Gastrocnemius medialis (tissue), 4 donors: ENCODE measurements at regions not wholly inside any gene's neighbourhood (a gene's known extent, or its start where the extent isn't known, plus 50 kb on each side); places are given as distances from the start of the nearest gene placed in this dataset.

Source experiments
- ATAC-seq, 2 donors: fragments of 150-250 bp; one replicate each; pipeline ENCODE4 v1.9.1; 2016
- DNase-seq, 2 donors: peaks; one replicate each; pipeline ENCODE4 v3.0.0-alpha.2; 2019
- H3K27ac ChIP-seq, 4 donors: fragments of 200-600 bp; sonication (generic); 1 replicate in 1 of 4; 2 replicates in 3 of 4; pipeline ENCODE4 v1.5.1; 2016 to 2018; ENCODE audit warnings: mild to moderate bottlenecking in 2 of 4, moderate library complexity in 1 of 4
- H3K27me3 ChIP-seq, 3 donors: fragments of 200-600 bp; sonication (generic) in 2 of 3; 1 replicate in 1 of 3; 2 replicates in 2 of 3; pipeline versions ENCODE4 v1.5.1 to v1.6.0; 2016 to 2019; ENCODE audit warnings: mild to moderate bottlenecking in 1 of 3, moderate library complexity in 1 of 3
- H3K36me3 ChIP-seq, 2 donors: fragments of 200-600 bp; sonication (generic) in 1 of 2; one replicate each; pipeline ENCODE4 v1.5.1; 2017 to 2018
- H3K4me1 ChIP-seq, 2 donors: fragments of 200-600 bp; sonication (generic) in 1 of 2; one replicate each; pipeline ENCODE4 v1.5.1; 2016 to 2017; ENCODE audit warnings: mild to moderate bottlenecking in 2 of 2
- H3K4me3 ChIP-seq, 4 donors: fragments of 200-600 bp; sonication (generic) in 3 of 4; 1 replicate in 1 of 4; 2 replicates in 3 of 4; pipeline ENCODE4 v1.5.1; 2016 to 2019; ENCODE audit warnings: mild to moderate bottlenecking in 2 of 4
- H3K9me3 ChIP-seq, 3 donors: fragments of 200-600 bp; sonication (generic) in 2 of 3; 1 replicate in 1 of 3; 2 replicates in 2 of 3; pipeline ENCODE4 v1.5.1; 2016 to 2019
- POLR2A ChIP-seq, 2 donors: fragments of 450-650 bp; IDR thresholded peaks; one replicate each; pipeline ENCODE4 v1.6.1; 2017; ENCODE audit warnings: antibody characterized with exemption in 2 of 2, mild to moderate bottlenecking in 2 of 2, moderate library complexity in 2 of 2
- in situ Hi-C, 4 donors: fragments of 200-750 bp; cut with MboI; loops; one replicate each; pipeline versions ENCODE4 v1.15.0 to v1.8.0; 2017; ENCODE audit warnings: low sequenced_read_pairs in 4 of 4
- intact Hi-C: fragments of 100-400 bp; cut with DNase I; formaldehyde crosslinking; loops from one replicate; pipeline ENCODE4 v1.15.1; 2023; ENCODE audit warnings: low total_unique reads
- TF ChIP-seq, protein P1 (sequence below), 5 experiments: fragments of 450-650 bp in 3 of 5; fragments of 200-600 bp in 2 of 5; sonication (generic) in 2 of 5; IDR thresholded peaks in 4 of 5; conservative IDR thresholded peaks in 1 of 5; 1 replicate in 4 of 5; 2 replicates in 1 of 5; pipeline ENCODE4 v1.5.1; 2016 to 2019; ENCODE audit warnings: antibody characterized with exemption in 5 of 5, mild to moderate bottlenecking in 3 of 5, moderate library complexity in 3 of 5

DNA sequence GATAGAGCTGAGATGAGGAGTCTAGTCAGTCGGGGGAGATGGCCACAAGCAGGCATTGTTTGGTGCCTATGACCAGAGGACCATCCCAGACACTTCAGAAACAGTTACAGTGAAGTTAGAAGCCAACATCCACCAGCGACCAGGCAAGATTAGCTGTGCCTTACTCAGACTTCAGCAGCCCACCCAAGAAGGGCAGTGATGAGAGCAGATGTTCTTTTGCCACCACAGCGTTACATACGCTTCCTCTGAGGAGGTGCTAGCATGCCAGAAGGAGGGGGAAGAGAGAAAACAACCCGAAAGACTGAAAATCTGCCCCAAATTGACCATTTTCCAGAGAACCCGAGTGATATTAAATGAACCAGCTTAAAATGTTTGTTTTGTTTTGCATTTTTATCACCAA is 186.8 kb downstream of the PRL start:
- in situ Hi-C loops: no loop called here
- H3K4me3 ChIP-seq: no peak overlapping the region
- intact Hi-C loops: no loop called here
- no peaks in the 10 kb centered on the region for H3K9me3 ChIP-seq
- H3K4me1 ChIP-seq: no peaks in the 10 kb centered on the region
- H3K27me3 ChIP-seq: no peaks in the 10 kb centered on the region
- H3K27ac ChIP-seq: no peak overlapping the region
- H3K36me3 ChIP-seq: no peaks in the 10 kb centered on the region
- ATAC-seq (no peak), DNase-seq (no peak)
- TF ChIP-seq, protein P1, sequence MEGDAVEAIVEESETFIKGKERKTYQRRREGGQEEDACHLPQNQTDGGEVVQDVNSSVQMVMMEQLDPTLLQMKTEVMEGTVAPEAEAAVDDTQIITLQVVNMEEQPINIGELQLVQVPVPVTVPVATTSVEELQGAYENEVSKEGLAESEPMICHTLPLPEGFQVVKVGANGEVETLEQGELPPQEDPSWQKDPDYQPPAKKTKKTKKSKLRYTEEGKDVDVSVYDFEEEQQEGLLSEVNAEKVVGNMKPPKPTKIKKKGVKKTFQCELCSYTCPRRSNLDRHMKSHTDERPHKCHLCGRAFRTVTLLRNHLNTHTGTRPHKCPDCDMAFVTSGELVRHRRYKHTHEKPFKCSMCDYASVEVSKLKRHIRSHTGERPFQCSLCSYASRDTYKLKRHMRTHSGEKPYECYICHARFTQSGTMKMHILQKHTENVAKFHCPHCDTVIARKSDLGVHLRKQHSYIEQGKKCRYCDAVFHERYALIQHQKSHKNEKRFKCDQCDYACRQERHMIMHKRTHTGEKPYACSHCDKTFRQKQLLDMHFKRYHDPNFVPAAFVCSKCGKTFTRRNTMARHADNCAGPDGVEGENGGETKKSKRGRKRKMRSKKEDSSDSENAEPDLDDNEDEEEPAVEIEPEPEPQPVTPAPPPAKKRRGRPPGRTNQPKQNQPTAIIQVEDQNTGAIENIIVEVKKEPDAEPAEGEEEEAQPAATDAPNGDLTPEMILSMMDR (IDR thresholded peaks at IDR 0.05 in 4 of 5, conservative IDR thresholded peaks at IDR 0.05 in 1 of 5): no peak
- TF ChIP-seq POLR2A (IDR thresholded peaks at IDR 0.05): no peak

DNA sequence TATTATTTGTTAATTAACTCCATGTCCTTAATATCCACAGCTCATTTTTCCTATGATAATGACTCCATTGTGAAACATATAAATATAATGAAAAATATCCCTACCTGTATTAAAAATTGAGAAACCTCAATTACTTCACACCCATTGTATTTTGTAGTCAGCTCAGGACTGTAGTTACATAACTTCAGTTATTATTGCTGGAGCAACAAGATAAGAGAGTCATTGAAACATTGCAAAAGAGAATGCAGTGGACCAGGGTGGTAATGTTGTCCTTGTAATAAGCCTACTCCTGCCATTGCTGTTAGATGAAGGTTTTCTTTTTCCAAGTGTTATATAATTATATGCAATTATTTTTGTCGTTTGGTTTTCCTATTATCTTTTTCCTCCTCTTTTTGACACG is 184.4 kb downstream of the PRL start:
- ATAC-seq: no peak
- Histone ChIP-seq H3K27ac (no peak overlapping the region), H3K4me3 (no peak overlapping the region), H3K4me1 (no peaks in the 10 kb centered on the region), H3K36me3 (no peaks in the 10 kb centered on the region), H3K9me3 (no peaks in the 10 kb centered on the region), H3K27me3 (no peaks in the 10 kb centered on the region)
- TF ChIP-seq, protein P1 (IDR thresholded peaks at IDR 0.05 in 4 of 5, conservative IDR thresholded peaks at IDR 0.05 in 1 of 5): no peak
- no peak for TF ChIP-seq POLR2A (IDR thresholded peaks at IDR 0.05)
- intact Hi-C loops: no loop called here
- DNase-seq: no peak
- in situ Hi-C loops: no loop called here

DNA sequence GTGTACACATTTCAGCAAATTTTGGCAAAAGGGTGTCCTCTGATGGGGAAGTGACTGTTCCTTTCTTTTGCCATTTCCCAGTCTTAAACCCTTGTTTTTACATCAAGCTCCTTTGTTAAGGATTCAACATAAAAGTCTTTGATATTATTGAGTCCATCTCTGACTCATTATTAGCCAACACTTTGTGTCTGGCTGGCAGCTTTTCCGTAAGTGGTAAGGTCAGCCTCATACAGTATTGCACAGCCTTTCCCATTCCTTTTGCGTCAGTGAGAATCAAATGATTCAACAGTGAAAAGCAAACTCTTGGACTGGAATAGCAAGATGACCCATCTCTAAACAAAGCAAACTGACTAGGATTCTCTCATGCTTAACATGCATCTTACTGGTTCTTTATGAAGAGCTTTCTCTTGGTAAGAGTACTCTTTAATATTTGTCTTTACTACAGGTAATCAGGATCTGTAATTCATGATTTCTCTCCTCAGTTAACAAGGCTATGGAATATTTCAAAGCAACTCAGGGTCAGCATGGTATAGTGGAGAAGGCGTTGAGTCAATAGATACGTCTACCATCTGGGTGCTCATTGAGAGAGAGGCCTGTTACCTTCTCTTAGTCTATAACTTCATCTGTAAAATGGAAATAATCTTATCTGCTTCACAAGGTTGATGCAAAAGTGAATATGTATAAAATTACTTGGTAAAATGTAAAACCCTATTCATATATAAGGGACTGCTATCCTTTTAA is 183.6 kb downstream of the PRL start:
- TF ChIP-seq POLR2A (IDR thresholded peaks at IDR 0.05): no peak
- TF ChIP-seq, protein P1 (IDR thresholded peaks at IDR 0.05 in 4 of 5, conservative IDR thresholded peaks at IDR 0.05 in 1 of 5): no peak
- no peak overlapping the region for H3K4me3 ChIP-seq
- DNase-seq: peak in 1 of 2 donors; percentile 15
- in situ Hi-C loops: no loop called here
- no peak overlapping the region for H3K27ac ChIP-seq
- H3K4me1 ChIP-seq: no peaks in the 10 kb centered on the region
- intact Hi-C loops: no loop called here
- peak in 1 of 2 donors; percentile 65 for ATAC-seq
- H3K27me3 ChIP-seq: no peaks in the 10 kb centered on the region
- H3K36me3 ChIP-seq: no peaks in the 10 kb centered on the region
- no peaks in the 10 kb centered on the region for H3K9me3 ChIP-seq

DNA sequence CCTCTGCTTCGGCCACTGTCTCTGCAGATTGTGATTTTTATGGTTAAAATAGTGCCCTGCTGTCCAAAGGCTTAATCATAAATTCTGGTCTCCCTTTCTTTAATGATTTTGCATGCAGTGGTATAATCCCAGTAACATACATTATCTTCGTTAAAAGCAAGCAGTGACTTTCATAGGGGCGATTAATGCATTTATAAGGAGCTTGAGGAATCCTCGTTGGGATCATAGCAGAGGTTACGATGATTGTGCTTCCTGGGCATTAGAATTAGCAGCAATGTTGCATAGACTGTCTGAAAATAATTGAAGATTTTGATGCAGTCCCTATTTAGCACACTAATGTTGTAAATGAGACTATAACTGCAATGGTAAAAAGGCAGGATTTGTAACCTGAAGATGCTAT is 181.3 kb downstream of the PRL start:
- Histone ChIP-seq H3K4me1 (no peaks in the 10 kb centered on the region), H3K27me3 (no peaks in the 10 kb centered on the region), H3K4me3 (no peak overlapping the region), H3K27ac (no peak overlapping the region), H3K9me3 (no peaks in the 10 kb centered on the region), H3K36me3 (no peaks in the 10 kb centered on the region)
- intact Hi-C loops (no loop called here), in situ Hi-C loops (no loop called here)
- DNase-seq (no peak), ATAC-seq (no peak)
- TF ChIP-seq, protein P1 (IDR thresholded peaks at IDR 0.05 in 4 of 5, conservative IDR thresholded peaks at IDR 0.05 in 1 of 5): no peak
- no peak for TF ChIP-seq POLR2A (IDR thresholded peaks at IDR 0.05)

DNA sequence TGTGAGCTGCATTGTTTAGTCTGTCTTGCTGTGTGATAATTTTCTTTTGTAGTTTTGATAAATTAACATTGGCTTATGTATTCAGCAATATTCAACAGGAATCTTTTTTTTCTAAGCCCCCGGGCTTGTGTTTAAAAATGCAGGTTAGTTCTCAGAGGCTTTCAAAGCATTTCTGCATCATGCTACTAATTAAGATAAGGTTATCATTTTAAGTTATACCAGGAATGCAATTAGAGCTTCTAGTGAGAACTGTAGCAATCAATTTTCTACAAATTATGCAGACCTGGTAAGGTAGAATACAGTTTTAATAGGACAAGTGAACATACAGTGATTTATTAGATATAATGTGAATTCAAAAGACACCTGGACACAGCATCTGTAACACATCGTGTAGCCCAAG is 179.2 kb downstream of the PRL start:
- H3K9me3 ChIP-seq: no peaks in the 10 kb centered on the region
- H3K36me3 ChIP-seq: no peaks in the 10 kb centered on the region
- DNase-seq: no peak
- in situ Hi-C loops: no loop called here
- no peak overlapping the region for H3K27ac ChIP-seq
- H3K27me3 ChIP-seq: no peaks in the 10 kb centered on the region
- no peak for ATAC-seq
- H3K4me3 ChIP-seq: no peak overlapping the region
- H3K4me1 ChIP-seq: no peaks in the 10 kb centered on the region
- TF ChIP-seq POLR2A (IDR thresholded peaks at IDR 0.05): no peak
- TF ChIP-seq, protein P1 (IDR thresholded peaks at IDR 0.05 in 4 of 5, conservative IDR thresholded peaks at IDR 0.05 in 1 of 5): no peak
- intact Hi-C loops: no loop called here
